SK-N-SH treated with all-trans-retinoic acid at 6 μM for 48 hours (cell line): ENCODE measurements at regions not wholly inside any gene's neighbourhood (a gene's known extent, or its start where the extent isn't known, plus 50 kb on each side); places are given as distances from the start of the nearest gene placed in this dataset.

Experiments
- ARNTL ChIP-seq: fragments of 450-650 bp; formaldehyde crosslinking; IDR thresholded peaks from 2 replicates; pipeline ENCODE4 v1.5.0; 2020; ENCODE audit warnings: low read depth, mild to moderate bottlenecking, moderate library complexity, borderline replicate concordance
- BACH2 ChIP-seq: fragments of 250-450 bp; sonication (Bioruptor Pico); IDR thresholded peaks from 2 replicates; pipeline ENCODE4 v1.9.0; 2021; ENCODE audit warnings: mild to moderate bottlenecking, borderline replicate concordance
- CREB5 ChIP-seq: fragments of 250-450 bp; sonication (Bioruptor Pico); IDR thresholded peaks from 2 replicates; pipeline ENCODE4 v1.5.1; 2020; ENCODE audit warnings: low read depth, mild to moderate bottlenecking, moderate library complexity
- ESRRG ChIP-seq: fragments of 250-450 bp; sonication (Bioruptor Pico); IDR thresholded peaks from 2 replicates; pipeline ENCODE4 v1.6.1; 2021; ENCODE audit warnings: mild to moderate bottlenecking
- PATZ1 ChIP-seq: fragments of 250-450 bp; sonication (Bioruptor Pico); IDR thresholded peaks from 2 replicates; pipeline ENCODE4 v1.8.0; 2020; ENCODE audit warnings: mild to moderate bottlenecking, moderate library complexity, borderline replicate concordance
- RARB ChIP-seq: fragments of 250-450 bp; sonication (Bioruptor Pico); IDR thresholded peaks from 2 replicates; pipeline ENCODE4 v1.8.0; 2021; ENCODE audit warnings: mild to moderate bottlenecking, moderate library complexity
- SNAI2 ChIP-seq: fragments of 250-450 bp; sonication (Bioruptor Pico); IDR thresholded peaks from 2 replicates; pipeline ENCODE4 v1.5.0; 2020; ENCODE audit warnings: mild to moderate bottlenecking, moderate library complexity
- TCF4 ChIP-seq: fragments of 250-450 bp; sonication (Bioruptor Pico); IDR thresholded peaks from 2 replicates; pipeline ENCODE4 v1.8.0; 2021; ENCODE audit warnings: mild to moderate bottlenecking, moderate library complexity, borderline replicate concordance
- ZNF565 ChIP-seq: fragments of 450-650 bp; formaldehyde crosslinking; conservative IDR thresholded peaks from 2 replicates; pipeline ENCODE4 v1.5.0; 2020; ENCODE audit warnings: low read depth, mild to moderate bottlenecking, moderate library complexity
- ZNF70 ChIP-seq: fragments of 450-650 bp; formaldehyde crosslinking; IDR thresholded peaks from 2 replicates; pipeline ENCODE4 v1.5.0; 2020; ENCODE audit warnings: mild to moderate bottlenecking, moderate library complexity

GRCh38 chr9:87077986-87078385 is 130.7 kb upstream of the GAS1 start:
- TF ChIP-seq ARNTL (CRISPR knock-in tag) (no peak), ZNF70 (CRISPR knock-in tag) (no peak), RARB (CRISPR knock-in tag) (no peak), CREB5 (CRISPR knock-in tag) (no peak), TCF4 (CRISPR knock-in tag) (no peak), PATZ1 (CRISPR knock-in tag) (no peak), ESRRG (no peak), ZNF565 (CRISPR knock-in tag) (no peak), BACH2 (CRISPR knock-in tag) (no peak), SNAI2 (CRISPR knock-in tag) (no peak)
